ENCODE measurements at regions not wholly inside any gene's neighbourhood (a gene's known extent, or its start where the extent isn't known, plus 50 kb on each side); places are given as distances from the start of the nearest gene placed in this dataset.
A peak's percentile ranks its signal among the peaks of the same experiment; 100 is the strongest.
"Not testable (repeated sequence)": the region's sequence is repeated elsewhere in the genome, so short reads cannot be mapped to it uniquely, and the experiment has no call there.

GRCh38 chr6:47403801-47404200, 73.8 kb upstream of the CD2AP start:
- intact Hi-C loops (cut with DNase I, micrococcal nuclease): no loop called here
- DNase-seq (no peak), ATAC-seq (peak; percentile 60)

GRCh38 chr6:47404435-47404834, 73.2 kb upstream of the CD2AP start:
- ATAC-seq (no peak), DNase-seq (no peak)
- intact Hi-C loops (cut with DNase I, micrococcal nuclease): no loop called here

GRCh38 chr6:47405273-47405672, 72.3 kb upstream of the CD2AP start:
- ATAC-seq (peak; percentile 81), DNase-seq (peak; percentile 90 to 91)
- intact Hi-C loops (cut with DNase I, micrococcal nuclease): no loop called here

GRCh38 chr6:47407300-47408281, 70.0 kb upstream of the CD2AP start:
- intact Hi-C loops (cut with DNase I, micrococcal nuclease): no loop called here
- DNase-seq (no peak), ATAC-seq (peak; percentile 48)

- no peak for DNase-seq
- peak; percentile 81 for ATAC-seq
- intact Hi-C loops (cut with DNase I, micrococcal nuclease): no loop called here
These were observed 63.7 kb upstream of the CD2AP start for GRCh38 chr6:47413752-47414422.

GRCh38 chr6:47414423-47415167, 63.0 kb upstream of the CD2AP start:
- DNase-seq (no peak), ATAC-seq (peak; percentile 55)
- intact Hi-C loops (cut with DNase I, micrococcal nuclease): loop anchor here in 1 of 2 donors (5.0 kb wide), 1 partner anchor 368 kb away; the partner anchor contains the start of gene OPN5

- DNase-seq (no peak), ATAC-seq (no peak)
- intact Hi-C loops (cut with DNase I, micrococcal nuclease): loop anchor here in 1 of 2 donors (5.0 kb wide), 1 partner anchor 366 kb away; the partner anchor contains the start of gene OPN5
These were observed 60.9 kb upstream of the CD2AP start for GRCh38 chr6:47416396-47417345.

GRCh38 chr6:47419621-47420020, 58.0 kb upstream of the CD2AP start:
- intact Hi-C loops (cut with DNase I, micrococcal nuclease): loop anchor here in 1 of 2 donors (5.0 kb wide), 1 partner anchor 363 kb away; the partner anchor contains the start of gene OPN5
- ATAC-seq: peak; percentile 87

GRCh38 chr6:47420394-47421371, 56.9 kb upstream of the CD2AP start:
- no peak for DNase-seq
- ATAC-seq: peak; percentile 73
- intact Hi-C loops (cut with DNase I, micrococcal nuclease): no loop called here

More at GRCh38 chr6:47419621-47420020, 58.0 kb upstream of the CD2AP start:
- DNase-seq: no peak

GRCh38 chr6:47423079-47423478, 54.5 kb upstream of the CD2AP start:
- ATAC-seq (no peak), DNase-seq (no peak)
- intact Hi-C loops (cut with DNase I, micrococcal nuclease): no loop called here

- no peak for ATAC-seq
- intact Hi-C loops (cut with DNase I, micrococcal nuclease): no loop called here
These were observed 53.2 kb upstream of the CD2AP start for GRCh38 chr6:47424436-47424836.

GRCh38 chr6:47425724-47426123, 51.9 kb upstream of the CD2AP start:
- ATAC-seq; intact Hi-C loops (cut with DNase I, micrococcal nuclease); DNase-seq: not testable (repeated sequence)

More at GRCh38 chr6:47424436-47424836, 53.2 kb upstream of the CD2AP start:
- no peak for DNase-seq

- intact Hi-C loops (cut with DNase I, micrococcal nuclease): no loop called here
- ATAC-seq (no peak), DNase-seq (no peak)
These were observed 50.9 kb upstream of the CD2AP start for GRCh38 chr6:47426524-47427302.

- no peak for ATAC-seq
- intact Hi-C loops (cut with DNase I, micrococcal nuclease): no loop called here
- DNase-seq: no peak
These were observed 49.9 kb upstream of the CD2AP start for GRCh38 chr6:47427680-47428079.
